Smooth muscle cell (in vitro differentiated cells): ENCODE measurements at regions not wholly inside any gene's neighbourhood (a gene's known extent, or its start where the extent isn't known, plus 50 kb on each side); places are given as distances from the start of the nearest gene placed in this dataset.
"Not testable (repeated sequence)": the region's sequence is repeated elsewhere in the genome, so short reads cannot be mapped to it uniquely, and the experiment has no call there.

Experiments used
- DNase-seq: peaks from one replicate; lab custom pipeline; 2025; ENCODE audit not compliant: unreplicated experiment; lab: John Stamatoyannopoulos, UW
- H2AFZ ChIP-seq: fragments of 200-600 bp; sonication (generic); 2 replicates; pipeline ENCODE4 v1.6.0; 2016; ENCODE audit warnings: antibody characterized with exemption, low read depth, mild to moderate bottlenecking
- H3F3A ChIP-seq: fragments of 200-600 bp; sonication (generic); 2 replicates; pipeline ENCODE4 v1.6.0; 2017; ENCODE audit warnings: antibody characterized with exemption, low read depth
- H3K27ac ChIP-seq: fragments of 200-600 bp; sonication (generic); 2 replicates; pipeline ENCODE4 v1.5.1; 2016; ENCODE audit warnings: low read depth, mild to moderate bottlenecking
- H3K27me3 ChIP-seq: fragments of 200-600 bp; sonication (generic); 2 replicates; pipeline ENCODE4 v1.6.1; 2016; ENCODE audit warnings: low read depth, mild to moderate bottlenecking
- H3K36me3 ChIP-seq: fragments of 200-600 bp; sonication (generic); 2 replicates; pipeline ENCODE4 v1.5.1; 2016; ENCODE audit warnings: low read depth
- H3K4me1 ChIP-seq: fragments of 200-600 bp; sonication (generic); 2 replicates; pipeline ENCODE4 v1.5.1; 2016; ENCODE audit warnings: low read depth
- H3K4me2 ChIP-seq: fragments of 200-600 bp; sonication (generic); 2 replicates; pipeline ENCODE4 v1.6.0; 2016; ENCODE audit warnings: mild to moderate bottlenecking
- H3K4me3 ChIP-seq: fragments of 200-600 bp; sonication (generic); 2 replicates; pipeline ENCODE4 v1.5.1; 2016; ENCODE audit warnings: mild to moderate bottlenecking
- H3K79me2 ChIP-seq: fragments of 200-600 bp; sonication (generic); 2 replicates; pipeline ENCODE4 v1.6.0; 2016; ENCODE audit warnings: low read depth, mild to moderate bottlenecking
- H3K9ac ChIP-seq: fragments of 200-600 bp; sonication (generic); 2 replicates; pipeline ENCODE4 v1.6.0; 2016; ENCODE audit warnings: low read depth
- H3K9me3 ChIP-seq: fragments of 200-600 bp; sonication (generic); replicated peaks from 2 replicates; pipeline ENCODE4 v1.5.1; 2016; ENCODE audit warnings: low read depth
- H4K20me1 ChIP-seq: fragments of 200-600 bp; sonication (generic); 2 replicates; pipeline ENCODE4 v1.6.0; 2016; ENCODE audit warnings: low read depth
- CTCF ChIP-seq: fragments of 200-600 bp; sonication (generic); IDR thresholded peaks from 2 replicates; pipeline ENCODE4 v1.5.1; 2017; ENCODE audit warnings: borderline replicate concordance, mild to moderate bottlenecking, antibody characterized with exemption; ENCODE audit not compliant: insufficient read depth, poor library complexity, severe bottlenecking
- WGBS: methylation state at CpG from one replicate; pipeline ENCODE4 v1.1.7; 2016; ENCODE audit warnings: low lambda C conversion rate; 5-methylcytosine and 5-hydroxymethylcytosine counted together

DNA sequence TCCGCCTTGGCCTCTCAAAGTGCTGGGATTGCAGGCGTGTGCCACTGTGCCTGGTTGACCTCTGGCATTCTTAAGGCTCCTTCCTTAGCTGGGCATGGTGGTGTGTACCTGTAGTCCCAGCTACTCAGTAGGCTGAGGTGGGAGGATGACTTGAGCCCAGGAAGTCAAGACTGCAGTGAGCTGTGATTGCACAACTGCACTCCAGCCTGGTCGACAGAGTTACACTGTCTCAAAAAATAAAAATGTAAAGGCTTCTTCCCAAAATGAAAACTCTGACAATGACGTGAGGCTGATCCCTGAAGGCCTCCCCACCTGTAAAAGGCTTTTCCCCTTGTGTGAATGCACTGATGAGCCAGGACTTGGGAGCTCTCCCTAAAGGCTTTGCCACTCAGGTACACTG, 62.4 kb downstream of the ZBTB9 start:
- peaks cover 20% of the 10 kb centered on the region for H3K27me3 ChIP-seq
- H3K4me2 ChIP-seq: no peak overlapping the region
- 90% methylated on average over 4 of the region's 4 CpGs for WGBS
- no peak overlapping the region for H3K27ac ChIP-seq
- H3K36me3 ChIP-seq: no peaks in the 10 kb centered on the region
- no peaks in the 10 kb centered on the region for H3F3A ChIP-seq
- no peak for TF ChIP-seq CTCF
- no peak overlapping the region for H3K4me3 ChIP-seq
- no peaks in the 10 kb centered on the region for H3K9me3 ChIP-seq
- no peak overlapping the region for H2AFZ ChIP-seq
- no peaks in the 10 kb centered on the region for H3K4me1 ChIP-seq
- no peaks in the 10 kb centered on the region for H4K20me1 ChIP-seq
- H3K9ac ChIP-seq: no peak overlapping the region
- H3K79me2 ChIP-seq: no peaks in the 10 kb centered on the region
- no peak for DNase-seq

GRCh38 chr6:33520636-33521488, 59.2 kb downstream of the BAK1 start:
- H3K27ac ChIP-seq, H3K27me3 ChIP-seq, H3F3A ChIP-seq, H2AFZ ChIP-seq, H3K4me3 ChIP-seq, H3K9me3 ChIP-seq, H4K20me1 ChIP-seq, H3K36me3 ChIP-seq, H3K79me2 ChIP-seq, H3K9ac ChIP-seq, H3K4me1 ChIP-seq, H3K4me2 ChIP-seq, DNase-seq: not testable (repeated sequence)
- 95% methylated on average over 9 of the region's 10 CpGs for WGBS

DNA sequence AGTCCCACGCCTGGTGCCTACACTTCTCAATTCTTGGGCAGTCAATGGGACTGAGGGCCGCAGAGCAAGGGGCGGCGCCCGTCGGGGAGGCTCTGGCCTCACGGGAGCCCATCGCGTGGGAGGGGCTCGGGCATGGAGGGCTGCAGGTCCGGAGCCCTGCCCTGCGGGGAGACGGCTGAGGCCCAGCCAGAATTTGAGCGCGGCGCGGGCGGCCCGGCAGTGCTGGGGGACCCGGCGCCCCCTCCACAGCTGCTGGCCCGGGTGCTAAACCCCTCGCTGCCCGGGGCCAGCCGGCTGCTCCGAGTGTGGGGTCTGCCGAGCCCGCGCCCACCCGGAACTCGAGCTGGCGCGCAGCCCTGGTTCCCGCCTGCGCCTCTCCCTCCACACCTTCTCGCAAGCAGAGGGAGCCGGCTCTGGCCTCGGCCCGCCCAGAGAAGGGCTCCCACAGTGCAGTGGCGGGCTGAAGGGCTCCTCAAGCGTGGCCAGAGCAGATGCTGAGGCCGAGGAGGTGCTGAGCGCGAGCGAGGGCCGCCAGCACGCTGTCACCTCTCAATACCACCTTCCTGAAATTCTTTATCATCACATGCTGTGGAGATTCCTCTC, 58.5 kb downstream of the BAK1 start:
- TF ChIP-seq CTCF: no peak
- 93% methylated on average over 43 of the region's 47 CpGs for WGBS
- H3F3A ChIP-seq: no peaks in the 10 kb centered on the region
- H3K4me1 ChIP-seq: no peaks in the 10 kb centered on the region
- no peak overlapping the region for H3K27ac ChIP-seq
- H3K36me3 ChIP-seq: no peaks in the 10 kb centered on the region
- H2AFZ ChIP-seq: no peak overlapping the region
- H3K27me3 ChIP-seq: no peaks in the 10 kb centered on the region
- no peak overlapping the region for H3K4me3 ChIP-seq
- H3K79me2 ChIP-seq: no peaks in the 10 kb centered on the region
- no peak overlapping the region for H3K4me2 ChIP-seq
- DNase-seq: no peak
- H3K9ac ChIP-seq: no peak overlapping the region
- H4K20me1 ChIP-seq: no peaks in the 10 kb centered on the region
- no peaks in the 10 kb centered on the region for H3K9me3 ChIP-seq
